ENCODE measurements at regions not wholly inside any gene's neighbourhood (a gene's known extent, or its start where the extent isn't known, plus 50 kb on each side); places are given as distances from the start of the nearest gene placed in this dataset.

DNA sequence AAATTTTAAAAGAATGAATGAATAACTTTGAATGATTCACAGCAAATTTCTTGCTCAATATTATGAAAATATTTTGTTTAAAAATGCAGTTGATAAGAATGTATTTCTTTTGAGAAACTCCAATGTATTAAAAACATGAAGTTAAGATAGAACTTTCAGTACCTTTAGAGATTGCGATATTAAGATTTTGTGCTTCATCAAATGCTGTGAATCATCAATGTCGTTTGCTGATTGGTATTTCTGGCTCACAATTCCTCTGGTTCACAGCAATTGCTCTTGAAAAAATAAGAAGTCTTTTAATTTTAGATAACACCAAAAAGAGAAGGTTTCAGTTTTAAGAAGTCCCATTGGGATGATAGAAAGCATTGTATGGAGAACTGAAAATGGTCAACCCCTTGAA is 228.7 kb downstream of the IKZF2 start:
- H3K27ac ChIP-seq (ENCODE audit: low read length) = no peak overlapping the region
- no peaks in the 10 kb centered on the region for H3K9me3 ChIP-seq (replicated peaks; ENCODE audit: insufficient read depth, low read length)
- no peak overlapping the region for H3K9ac ChIP-seq (ENCODE audit: low read length)
- no peaks in the 10 kb centered on the region for H3K36me3 ChIP-seq (replicated peaks; ENCODE audit: insufficient read depth, low read length)
- H3F3A ChIP-seq (ENCODE audit: insufficient read depth, low read length) = no peaks in the 10 kb centered on the region
- TF ChIP-seq EZH2 (optimal IDR thresholded peaks at IDR 0.05; ENCODE audit: low read depth, low read length) (no peak), EZH2phosphoT487 (IDR thresholded peaks at IDR 0.05; ENCODE audit: low read length) (no peak)
- TF ChIP-seq, protein P1, sequence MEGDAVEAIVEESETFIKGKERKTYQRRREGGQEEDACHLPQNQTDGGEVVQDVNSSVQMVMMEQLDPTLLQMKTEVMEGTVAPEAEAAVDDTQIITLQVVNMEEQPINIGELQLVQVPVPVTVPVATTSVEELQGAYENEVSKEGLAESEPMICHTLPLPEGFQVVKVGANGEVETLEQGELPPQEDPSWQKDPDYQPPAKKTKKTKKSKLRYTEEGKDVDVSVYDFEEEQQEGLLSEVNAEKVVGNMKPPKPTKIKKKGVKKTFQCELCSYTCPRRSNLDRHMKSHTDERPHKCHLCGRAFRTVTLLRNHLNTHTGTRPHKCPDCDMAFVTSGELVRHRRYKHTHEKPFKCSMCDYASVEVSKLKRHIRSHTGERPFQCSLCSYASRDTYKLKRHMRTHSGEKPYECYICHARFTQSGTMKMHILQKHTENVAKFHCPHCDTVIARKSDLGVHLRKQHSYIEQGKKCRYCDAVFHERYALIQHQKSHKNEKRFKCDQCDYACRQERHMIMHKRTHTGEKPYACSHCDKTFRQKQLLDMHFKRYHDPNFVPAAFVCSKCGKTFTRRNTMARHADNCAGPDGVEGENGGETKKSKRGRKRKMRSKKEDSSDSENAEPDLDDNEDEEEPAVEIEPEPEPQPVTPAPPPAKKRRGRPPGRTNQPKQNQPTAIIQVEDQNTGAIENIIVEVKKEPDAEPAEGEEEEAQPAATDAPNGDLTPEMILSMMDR (IDR thresholded peaks at IDR 0.05; ENCODE audit: low read length) = no peak
- no peaks in the 10 kb centered on the region for H3K9me2 ChIP-seq (replicated peaks; ENCODE audit: insufficient read depth, low read length)
- H3K4me2 ChIP-seq (ENCODE audit: low read depth, low read length) = no peak overlapping the region
- H3K79me2 ChIP-seq (ENCODE audit: low read length) = no peaks in the 10 kb centered on the region
- DNase-seq = no peak
- H2AFZ ChIP-seq (ENCODE audit: low read length) = no peak overlapping the region
- no peaks in the 10 kb centered on the region for H4K20me1 ChIP-seq (ENCODE audit: insufficient read depth, low read length)
- no peak overlapping the region for H3K4me3 ChIP-seq (ENCODE audit: low read length)
- no peaks in the 10 kb centered on the region for H3K4me1 ChIP-seq (ENCODE audit: low read length)
- no peaks in the 10 kb centered on the region for H3K27me3 ChIP-seq (replicated peaks; ENCODE audit: insufficient read depth, low read length)

DNA sequence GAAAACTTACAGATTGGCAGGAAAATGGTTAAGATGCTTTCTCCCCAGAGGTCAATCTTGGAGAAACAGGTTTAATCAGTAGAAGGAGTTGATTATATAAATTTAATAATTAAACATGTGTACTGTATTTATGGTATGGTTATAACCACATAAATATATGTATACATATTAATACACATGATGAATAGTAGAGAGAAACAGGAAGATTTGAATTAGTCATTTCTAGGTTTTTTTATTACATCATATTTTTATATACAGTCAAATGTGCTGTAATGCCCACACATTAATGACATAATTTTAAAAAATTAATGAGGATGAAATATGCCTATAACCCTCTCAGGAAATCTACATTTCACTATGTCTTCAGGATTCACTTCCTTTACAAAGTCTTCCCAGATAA is 229.7 kb downstream of the IKZF2 start:
- no peaks in the 10 kb centered on the region for H3K27me3 ChIP-seq (replicated peaks; ENCODE audit: insufficient read depth, low read length)
- no peaks in the 10 kb centered on the region for H3F3A ChIP-seq (ENCODE audit: insufficient read depth, low read length)
- no peaks in the 10 kb centered on the region for H3K9me3 ChIP-seq (replicated peaks; ENCODE audit: insufficient read depth, low read length)
- H3K4me3 ChIP-seq (ENCODE audit: low read length) = no peak overlapping the region
- H3K9me2 ChIP-seq (replicated peaks; ENCODE audit: insufficient read depth, low read length) = no peaks in the 10 kb centered on the region
- no peak overlapping the region for H2AFZ ChIP-seq (ENCODE audit: low read length)
- H3K9ac ChIP-seq (ENCODE audit: low read length) = no peak overlapping the region
- H3K27ac ChIP-seq (ENCODE audit: low read length) = no peak overlapping the region
- H3K79me2 ChIP-seq (ENCODE audit: low read length) = no peaks in the 10 kb centered on the region
- no peak for DNase-seq
- H3K4me1 ChIP-seq (ENCODE audit: low read length) = no peaks in the 10 kb centered on the region
- no peak overlapping the region for H3K4me2 ChIP-seq (ENCODE audit: low read depth, low read length)
- H4K20me1 ChIP-seq (ENCODE audit: insufficient read depth, low read length) = no peaks in the 10 kb centered on the region
- TF ChIP-seq, protein P1 (IDR thresholded peaks at IDR 0.05; ENCODE audit: low read length) = no peak
- TF ChIP-seq EZH2phosphoT487 (IDR thresholded peaks at IDR 0.05; ENCODE audit: low read length) = no peak
- no peak for TF ChIP-seq EZH2 (optimal IDR thresholded peaks at IDR 0.05; ENCODE audit: low read depth, low read length)
- no peaks in the 10 kb centered on the region for H3K36me3 ChIP-seq (replicated peaks; ENCODE audit: insufficient read depth, low read length)

DNA sequence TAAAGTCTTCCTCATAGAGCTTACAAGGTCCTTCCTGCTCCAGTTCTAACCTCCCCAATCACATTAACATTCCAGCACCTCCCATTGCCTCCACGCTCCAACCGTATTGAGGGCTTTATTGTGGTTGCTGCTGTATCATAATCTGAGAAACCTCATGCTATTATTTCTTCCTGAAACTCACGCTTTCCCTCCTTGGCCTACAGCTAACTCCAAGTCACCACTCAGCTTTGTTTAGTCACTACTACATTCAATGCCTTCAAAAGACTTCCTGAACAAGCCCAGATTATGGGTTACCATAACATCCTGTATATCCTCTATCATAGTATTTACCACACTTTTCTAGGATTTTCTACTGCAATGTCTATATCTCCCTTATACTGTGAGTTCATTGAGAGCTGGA is 230.4 kb downstream of the IKZF2 start:
- no peaks in the 10 kb centered on the region for H3K36me3 ChIP-seq (replicated peaks; ENCODE audit: insufficient read depth, low read length)
- no peaks in the 10 kb centered on the region for H3F3A ChIP-seq (ENCODE audit: insufficient read depth, low read length)

More for the DNA sequence above, 230.4 kb downstream of the IKZF2 start:
- Histone ChIP-seq H3K79me2 (ENCODE audit: low read length) (no peaks in the 10 kb centered on the region), H3K4me3 (ENCODE audit: low read length) (no peak overlapping the region), H3K4me2 (ENCODE audit: low read depth, low read length) (no peak overlapping the region), H3K27me3 (replicated peaks; ENCODE audit: insufficient read depth, low read length) (no peaks in the 10 kb centered on the region), H3K27ac (ENCODE audit: low read length) (no peak overlapping the region), H3K9ac (ENCODE audit: low read length) (no peak overlapping the region), H3K9me2 (replicated peaks; ENCODE audit: insufficient read depth, low read length) (no peaks in the 10 kb centered on the region), H2AFZ (ENCODE audit: low read length) (no peak overlapping the region), H4K20me1 (ENCODE audit: insufficient read depth, low read length) (no peaks in the 10 kb centered on the region), H3K9me3 (replicated peaks; ENCODE audit: insufficient read depth, low read length) (no peaks in the 10 kb centered on the region), H3K4me1 (ENCODE audit: low read length) (no peaks in the 10 kb centered on the region)
- no peak for DNase-seq
- no peak for TF ChIP-seq EZH2 (optimal IDR thresholded peaks at IDR 0.05; ENCODE audit: low read depth, low read length)
- TF ChIP-seq EZH2phosphoT487 (IDR thresholded peaks at IDR 0.05; ENCODE audit: low read length) = no peak
- TF ChIP-seq, protein P1 (IDR thresholded peaks at IDR 0.05; ENCODE audit: low read length) = no peak

All from MM.1S (cell line).